ENCODE measurements at regions not wholly inside any gene's neighbourhood (a gene's known extent, or its start where the extent isn't known, plus 50 kb on each side); places are given as distances from the start of the nearest gene placed in this dataset.

GRCh38 chr1:193685986-193686385, 499.6 kb upstream of the B3GALT2 start:
- DNase-seq (ENCODE audit: low read depth in 3 of 3) = no peak

- no peak for DNase-seq (ENCODE audit: low read depth in 3 of 3)
These were observed 495.0 kb upstream of the B3GALT2 start for GRCh38 chr1:193681422-193681821.

DNA sequence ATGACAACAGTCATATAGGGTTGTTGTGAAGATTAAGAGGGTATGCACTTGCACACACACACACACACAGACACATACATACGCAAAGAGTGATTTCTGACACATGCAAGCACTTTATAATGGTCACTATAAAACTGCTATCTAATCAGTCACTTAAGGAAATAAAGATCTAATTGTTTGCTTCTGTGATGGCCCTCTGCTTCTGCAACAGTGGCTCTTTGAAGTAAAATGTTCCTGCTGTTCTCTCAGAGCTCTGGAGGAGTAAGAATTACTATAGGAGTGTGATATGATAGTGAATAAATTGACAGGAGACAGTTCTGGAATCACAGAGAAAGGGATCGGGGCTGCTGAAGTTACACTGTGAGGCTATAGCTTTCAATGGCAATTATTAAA, 494.5 kb upstream of the B3GALT2 start:
- DNase-seq (ENCODE audit: low read depth in 3 of 3) = no peak

DNA sequence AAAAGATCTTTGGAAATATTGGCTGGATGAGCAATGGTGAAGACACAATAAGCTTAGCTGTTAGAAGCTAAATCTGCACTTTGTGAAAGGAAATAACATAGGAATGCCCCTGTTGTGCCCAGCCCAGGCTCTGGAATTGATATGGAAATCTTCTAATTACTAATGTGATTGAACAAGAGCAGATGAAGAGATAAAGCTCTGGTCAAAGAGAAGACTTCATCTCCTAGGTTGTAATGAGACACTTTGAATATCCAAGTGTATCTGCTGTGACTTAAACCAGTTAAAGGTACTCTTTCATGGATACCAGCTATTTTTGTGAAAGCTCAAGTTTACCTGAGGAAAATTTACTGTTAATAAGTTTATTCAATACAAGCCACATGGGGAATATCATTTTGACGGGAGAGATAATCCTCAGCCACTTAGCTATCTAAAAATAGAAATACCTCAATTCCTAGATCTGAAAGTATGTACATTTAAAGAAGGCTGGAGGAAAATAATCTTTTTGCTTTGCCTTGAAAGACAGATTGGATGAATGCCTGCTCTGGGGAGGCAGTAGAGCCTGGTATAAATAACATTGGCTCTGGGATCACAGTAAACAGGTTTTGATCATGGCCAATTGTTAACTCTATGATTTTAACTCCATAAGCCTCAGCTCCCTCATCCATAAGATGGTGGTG, 494.0 kb upstream of the B3GALT2 start:
- DNase-seq (ENCODE audit: low read depth in 3 of 3) = no peak

GRCh38 chr1:193677874-193678273, 491.5 kb upstream of the B3GALT2 start:
- no peak for DNase-seq (ENCODE audit: low read depth in 3 of 3)

DNA sequence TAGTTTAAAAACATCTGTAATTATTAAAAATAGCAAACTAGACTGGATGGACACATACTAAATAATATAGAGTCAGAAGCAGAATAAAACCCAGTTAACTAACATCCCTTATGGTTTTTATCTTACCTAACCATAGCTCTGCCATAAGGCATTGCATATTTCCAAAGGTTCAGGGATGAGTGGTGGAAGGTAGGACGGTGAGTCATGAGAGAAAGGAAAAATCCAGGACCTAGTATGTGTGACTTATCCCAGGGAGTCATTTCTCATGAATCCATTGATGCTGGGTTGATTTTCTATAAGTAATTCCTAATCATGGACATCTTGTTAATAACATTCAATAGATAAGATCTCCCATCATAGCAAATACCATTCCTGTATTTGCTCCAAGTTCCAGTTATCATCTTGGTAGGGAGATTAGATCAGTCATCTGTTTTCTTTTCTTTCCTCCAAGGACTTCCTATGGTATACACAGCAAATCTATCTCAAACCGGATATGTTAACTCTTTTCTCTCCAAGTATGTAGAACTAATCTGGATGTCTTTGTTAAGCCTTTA, 490.7 kb upstream of the B3GALT2 start:
- DNase-seq (ENCODE audit: low read depth in 3 of 3) = no peak

DNA sequence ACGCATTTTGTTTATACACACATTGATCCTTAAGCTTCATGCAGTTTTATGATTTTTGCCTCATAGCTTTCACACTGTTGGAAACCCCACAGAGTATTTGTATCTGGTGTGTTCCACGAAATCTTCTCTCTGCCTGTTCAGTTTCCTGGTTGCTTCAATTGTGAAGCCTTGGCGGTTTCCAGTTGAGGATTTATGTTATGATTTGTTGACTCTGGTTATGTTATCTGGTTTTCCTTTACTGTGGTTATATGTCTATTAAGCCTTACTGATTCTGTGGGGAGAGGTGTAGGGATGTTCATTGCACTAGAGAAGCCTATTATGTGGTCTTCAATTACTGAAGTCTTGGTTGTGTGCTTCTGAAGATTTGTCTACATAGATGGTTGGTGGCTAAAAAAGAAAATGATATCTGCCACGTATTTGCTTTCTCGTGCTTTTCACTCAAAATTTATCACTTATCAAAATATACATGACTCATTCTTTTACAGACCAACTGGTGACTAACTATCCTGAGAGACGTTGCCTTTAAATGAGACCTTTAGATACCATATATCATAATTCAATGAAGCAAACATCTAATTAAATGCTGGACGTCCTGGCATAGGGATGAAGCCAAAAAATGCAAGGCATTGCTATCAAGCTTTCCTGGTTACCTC, 488.0 kb upstream of the B3GALT2 start:
- no peak for DNase-seq (ENCODE audit: low read depth in 3 of 3)

GRCh38 chr1:193666485-193667083, 480.2 kb upstream of the B3GALT2 start:
- DNase-seq (ENCODE audit: low read depth in 3 of 3) = no peak

DNA sequence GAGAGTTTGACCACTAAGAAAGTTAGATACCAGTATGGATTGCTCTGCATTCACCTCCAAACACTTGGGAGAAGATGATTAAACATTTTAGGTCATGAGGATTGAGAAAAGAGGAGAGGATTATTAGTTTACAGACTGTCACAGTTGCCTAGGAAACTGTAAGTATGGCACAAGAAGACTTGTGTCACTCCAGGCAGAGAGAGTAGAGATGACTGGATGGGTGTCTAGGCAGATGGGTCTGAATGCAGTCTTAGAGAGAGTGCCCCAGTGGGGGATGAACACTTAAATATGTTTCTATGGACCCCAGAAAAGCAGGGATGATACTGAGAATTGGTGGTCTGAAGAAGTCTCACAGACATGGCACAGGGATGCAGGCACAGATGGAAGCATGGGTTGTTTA, 477.6 kb upstream of the B3GALT2 start:
- no peak for DNase-seq (ENCODE audit: low read depth in 3 of 3)

GRCh38 chr1:193662030-193662429, 475.6 kb upstream of the B3GALT2 start:
- no peak for DNase-seq (ENCODE audit: low read depth in 3 of 3)

GRCh38 chr1:193661385-193661784, 475.0 kb upstream of the B3GALT2 start:
- DNase-seq (ENCODE audit: low read depth in 3 of 3) = no peak

DNA sequence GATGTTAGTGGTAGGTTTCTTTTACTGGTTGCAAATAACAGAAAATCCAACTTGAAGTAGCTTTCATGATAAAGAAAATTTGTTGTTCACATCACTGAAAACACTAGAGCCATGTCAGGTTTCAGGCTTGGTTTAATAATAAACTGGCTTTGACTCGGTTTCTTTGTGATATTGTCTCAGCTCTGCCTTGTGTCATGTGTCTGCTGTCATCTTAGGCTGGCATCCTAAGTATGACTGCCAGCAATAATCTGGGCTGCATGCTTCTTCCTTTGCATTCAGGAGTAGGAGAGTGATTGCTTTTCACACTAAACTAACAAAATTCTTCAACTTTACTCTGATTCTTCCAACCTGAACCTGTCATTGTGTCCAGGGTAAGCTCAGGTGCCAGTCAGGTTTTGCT, 474.0 kb upstream of the B3GALT2 start:
- no peak for DNase-seq (ENCODE audit: low read depth in 3 of 3)

- no peak for DNase-seq (ENCODE audit: low read depth in 3 of 3)
These were observed 472.3 kb upstream of the B3GALT2 start for GRCh38 chr1:193658691-193659090.

GRCh38 chr1:193658081-193658480, 471.7 kb upstream of the B3GALT2 start:
- DNase-seq (ENCODE audit: low read depth in 3 of 3) = no peak

DNA sequence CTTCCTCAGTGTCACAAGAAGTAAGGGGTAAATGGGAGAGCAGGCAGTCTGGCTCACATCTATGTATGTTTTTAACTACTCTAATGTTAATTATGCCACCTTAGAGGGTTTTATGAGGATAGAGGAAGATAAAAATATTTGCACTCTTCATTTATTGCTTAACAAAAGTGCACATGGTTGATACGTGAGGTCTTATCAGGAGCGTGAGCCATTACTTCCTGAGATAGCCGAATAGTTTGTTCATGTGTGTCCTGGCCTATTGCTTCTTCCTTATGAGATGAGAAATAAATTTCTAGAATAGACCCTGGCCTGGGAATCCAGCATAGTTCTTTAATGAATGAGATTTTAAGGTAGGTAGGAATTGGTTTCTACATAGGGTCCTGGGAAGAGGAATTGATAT, 471.1 kb upstream of the B3GALT2 start:
- DNase-seq (ENCODE audit: low read depth in 3 of 3) = no peak

DNA sequence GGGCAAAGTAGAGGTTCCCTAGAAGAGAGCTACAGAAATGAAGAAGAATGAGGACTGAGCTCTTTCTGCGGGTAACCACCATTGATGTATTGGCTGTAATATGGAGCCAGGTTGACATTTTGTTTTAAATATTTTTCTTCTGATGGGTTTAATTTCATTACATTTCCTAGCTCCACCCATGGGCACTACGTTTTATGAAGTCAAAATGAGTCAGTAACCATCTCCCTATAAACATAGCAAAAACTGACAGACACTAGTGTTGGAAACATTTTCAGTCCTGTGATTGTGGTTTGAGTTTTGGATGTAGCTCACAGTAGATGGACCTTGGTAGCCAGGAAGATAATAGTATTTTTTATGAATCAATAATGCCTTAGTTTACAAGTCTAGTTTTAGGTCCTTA, 470.4 kb upstream of the B3GALT2 start:
- DNase-seq (ENCODE audit: low read depth in 3 of 3) = no peak

- DNase-seq (ENCODE audit: low read depth in 3 of 3) = no peak
These were observed 468.7 kb upstream of the B3GALT2 start for GRCh38 chr1:193654951-193655735.

GRCh38 chr1:193649587-193649986, 463.2 kb upstream of the B3GALT2 start:
- no peak for DNase-seq (ENCODE audit: low read depth in 3 of 3)

DNA sequence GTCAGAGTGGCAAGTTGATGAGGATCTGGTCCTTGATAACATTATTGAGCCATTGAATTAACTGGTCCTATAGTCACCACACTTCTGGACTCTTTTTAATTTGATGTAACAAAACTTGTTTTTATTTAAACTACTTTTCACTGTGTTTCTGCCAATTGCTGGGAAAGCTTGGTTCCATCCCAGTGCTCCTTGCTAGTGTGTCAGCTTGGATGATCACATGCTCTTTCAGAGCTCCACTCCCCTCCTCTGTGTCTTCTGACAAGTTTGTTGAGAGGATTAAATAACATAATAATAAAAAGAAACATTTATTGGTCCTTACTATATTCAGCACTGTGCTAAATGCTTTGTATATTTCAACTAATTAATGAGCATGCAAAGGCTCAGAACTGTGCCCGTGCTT, 448.5 kb upstream of the B3GALT2 start:
- DNase-seq (ENCODE audit: low read depth in 3 of 3) = no peak

DNA sequence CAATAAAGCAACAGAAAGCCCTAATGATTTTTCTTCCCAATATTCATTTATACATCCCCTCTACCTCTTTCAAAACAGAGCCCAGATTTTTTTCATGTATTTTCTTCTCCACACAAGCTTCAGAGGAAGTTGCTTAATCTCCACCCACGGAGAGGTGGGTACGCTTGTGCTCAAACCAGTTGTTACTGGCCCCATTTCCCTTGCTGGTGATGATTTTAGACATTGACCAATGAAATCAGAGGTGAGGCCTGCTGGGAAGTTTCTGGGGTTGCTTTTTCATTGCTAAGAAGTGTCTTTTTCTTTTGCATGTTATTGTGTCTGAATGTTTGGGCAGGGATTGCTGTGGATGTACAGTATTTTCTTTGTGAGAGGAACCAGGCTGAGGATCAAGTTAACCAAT, 448.1 kb upstream of the B3GALT2 start:
- DNase-seq (ENCODE audit: low read depth in 3 of 3) = no peak

- no peak for DNase-seq (ENCODE audit: low read depth in 3 of 3)
These were observed 447.6 kb upstream of the B3GALT2 start for GRCh38 chr1:193633991-193634390.

GRCh38 chr1:193633093-193633492, 446.7 kb upstream of the B3GALT2 start:
- no peak for DNase-seq (ENCODE audit: low read depth in 3 of 3)

Measured in stimulated activated CD4-positive, alpha-beta T cell treated with anti-CD3 and anti-CD28 coated beads, TNF-alpha, amount 100 ng/mL, for 24 hours (primary cell).